Endothelial cell of hepatic sinusoid (primary cell): ENCODE measurements at regions not wholly inside any gene's neighbourhood (a gene's known extent, or its start where the extent isn't known, plus 50 kb on each side); places are given as distances from the start of the nearest gene placed in this dataset.

Source experiments
- in situ Hi-C: cut with HindIII; loops from 2 replicates; pipeline ENCODE4 v1.10.0; 2017; ENCODE audit warnings: low sequenced_read_pairs

- in situ Hi-C loops, result no loop called here
Measured at GRCh38 chr1:80075351-80075750, 1068.8 kb upstream of the ADGRL4 start.

DNA sequence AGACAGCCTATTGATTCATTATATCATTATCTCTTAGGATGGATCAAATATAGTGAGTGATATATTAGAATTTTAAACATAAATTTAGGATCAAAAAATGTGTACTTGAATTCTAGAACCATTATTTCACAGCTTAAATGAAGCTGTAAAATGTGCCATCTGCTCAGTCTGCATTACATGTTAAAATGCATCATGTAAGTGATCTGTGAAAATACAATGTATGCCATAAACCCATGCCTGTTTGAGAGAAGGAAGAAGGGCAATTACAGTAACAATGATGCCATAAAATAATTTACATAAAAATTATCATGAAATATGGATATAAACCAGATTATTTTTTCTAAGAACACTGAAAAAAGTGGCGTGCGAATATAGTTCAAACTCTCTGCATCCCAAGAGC, 1066.0 kb upstream of the ADGRL4 start:
- in situ Hi-C loops, result no loop called here

DNA sequence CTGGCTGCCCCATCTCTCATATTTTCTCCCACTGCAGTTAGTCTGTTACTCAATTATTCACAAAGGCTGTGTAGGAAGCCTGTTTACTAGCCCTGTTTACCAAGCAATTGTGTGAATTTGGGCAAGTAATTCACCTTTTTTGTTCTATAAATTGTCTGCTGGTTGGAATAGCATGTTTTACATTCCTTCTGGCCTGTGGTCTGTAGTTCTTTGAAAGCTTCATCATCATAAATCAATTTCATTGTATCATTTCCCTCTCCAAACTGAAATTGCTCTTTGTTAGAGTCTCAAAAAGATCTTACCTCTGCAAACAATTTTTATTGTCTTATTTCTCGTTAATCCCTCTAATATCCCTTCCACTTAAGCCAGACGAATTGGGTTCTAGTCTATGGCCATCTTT, 1059.5 kb upstream of the ADGRL4 start:
- in situ Hi-C loops, result no loop called here

DNA sequence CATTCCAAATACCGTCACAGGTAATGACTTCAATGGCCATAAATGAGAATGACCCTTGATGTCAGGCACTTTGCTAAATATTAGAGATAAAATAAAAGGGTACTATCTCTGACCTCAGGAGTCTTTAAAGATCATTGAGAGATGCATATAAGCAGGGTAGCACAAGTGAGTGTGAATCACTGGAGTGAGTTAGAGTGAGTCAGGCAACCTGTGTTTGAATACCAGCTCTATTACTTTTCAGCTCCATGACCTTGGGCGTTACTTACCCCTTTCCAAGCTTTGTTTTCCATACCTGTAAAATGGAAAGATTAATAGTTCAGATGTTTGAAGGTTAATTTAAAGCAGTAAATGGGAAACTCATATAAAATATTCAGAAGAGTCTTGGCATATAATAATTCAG, 1058.0 kb upstream of the ADGRL4 start:
- in situ Hi-C loops, result no loop called here

- in situ Hi-C loops, result no loop called here
Measured at GRCh38 chr1:80059940-80060339, 1053.4 kb upstream of the ADGRL4 start.

DNA sequence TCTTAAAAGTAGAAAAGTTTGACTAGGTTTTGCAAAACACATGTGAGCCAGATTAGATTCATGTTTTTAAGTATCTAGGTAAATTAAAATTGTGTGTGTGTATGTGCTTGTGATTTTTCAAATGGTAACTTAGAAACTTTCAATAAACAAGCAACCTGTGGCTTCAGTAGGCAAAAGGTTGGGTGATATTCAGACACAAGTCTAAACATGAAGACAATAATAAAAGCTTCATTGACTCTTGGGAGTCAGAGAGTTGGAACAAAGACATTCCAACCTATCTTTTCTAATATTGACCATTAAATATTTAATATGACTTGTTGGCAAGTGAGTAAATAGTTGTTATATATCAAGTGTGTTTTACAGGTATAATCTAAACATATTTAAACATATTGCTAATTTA, 1049.6 kb upstream of the ADGRL4 start:
- in situ Hi-C loops, result no loop called here

DNA sequence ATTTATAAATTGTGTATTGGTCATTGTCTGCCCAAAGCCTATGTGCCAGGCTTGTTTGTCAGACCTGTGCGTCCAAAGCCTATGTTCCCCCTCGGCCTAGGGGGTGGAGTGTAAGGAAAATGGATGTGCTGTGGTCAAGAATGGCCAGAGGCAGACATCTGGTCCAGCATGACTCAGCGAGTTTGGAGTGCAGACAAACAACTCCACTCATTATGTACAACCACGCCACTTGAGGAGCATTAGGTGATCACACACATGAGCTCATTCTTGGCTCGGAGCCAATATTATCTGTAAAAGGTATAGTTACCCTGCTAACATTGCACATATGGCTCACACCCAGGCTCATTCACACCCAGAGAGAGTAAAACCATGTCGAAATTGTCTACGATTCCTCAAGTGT, 1047.6 kb upstream of the ADGRL4 start:
- in situ Hi-C loops, result no loop called here

DNA sequence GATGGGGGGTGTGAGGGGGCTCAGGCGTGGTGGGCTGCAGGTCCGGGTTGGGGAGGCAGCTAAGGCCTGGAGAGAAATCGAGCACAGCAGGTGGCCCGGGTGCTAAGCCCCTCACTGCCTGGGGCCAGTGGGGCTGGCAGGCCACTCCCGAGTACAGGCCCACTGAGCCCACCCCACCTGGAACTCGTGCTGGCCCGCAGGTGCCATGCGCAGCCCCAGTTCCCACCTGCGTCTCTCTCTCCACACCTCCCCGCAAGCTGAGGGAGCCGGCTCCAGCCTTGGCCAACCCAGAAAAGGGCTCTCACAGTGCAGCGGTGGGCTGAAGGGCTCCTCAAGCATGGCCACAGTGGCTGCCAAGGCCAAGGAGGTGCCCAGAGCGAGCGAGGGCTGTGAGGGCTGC, 1047.1 kb upstream of the ADGRL4 start:
- in situ Hi-C loops, result no loop called here

DNA sequence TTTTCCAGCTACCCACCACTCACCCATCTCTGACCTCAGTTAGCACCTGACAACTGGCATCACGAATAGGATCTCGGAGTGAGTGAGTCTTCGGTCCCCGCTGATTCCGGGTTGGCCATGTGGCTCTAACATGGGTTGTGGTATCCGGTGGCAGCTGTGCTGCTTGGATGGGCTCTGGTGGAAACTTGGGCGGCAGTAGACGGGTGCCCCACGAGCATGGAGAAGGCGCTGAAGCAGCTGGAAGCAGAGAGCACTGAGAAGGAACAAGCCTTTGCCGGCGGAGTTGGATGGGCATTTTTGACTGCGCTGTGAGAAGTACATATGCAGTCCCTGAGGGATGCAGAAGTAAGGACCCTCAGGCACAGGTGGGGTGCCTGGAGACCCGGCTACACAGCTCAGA, 1044.0 kb upstream of the ADGRL4 start:
- in situ Hi-C loops, result no loop called here

DNA sequence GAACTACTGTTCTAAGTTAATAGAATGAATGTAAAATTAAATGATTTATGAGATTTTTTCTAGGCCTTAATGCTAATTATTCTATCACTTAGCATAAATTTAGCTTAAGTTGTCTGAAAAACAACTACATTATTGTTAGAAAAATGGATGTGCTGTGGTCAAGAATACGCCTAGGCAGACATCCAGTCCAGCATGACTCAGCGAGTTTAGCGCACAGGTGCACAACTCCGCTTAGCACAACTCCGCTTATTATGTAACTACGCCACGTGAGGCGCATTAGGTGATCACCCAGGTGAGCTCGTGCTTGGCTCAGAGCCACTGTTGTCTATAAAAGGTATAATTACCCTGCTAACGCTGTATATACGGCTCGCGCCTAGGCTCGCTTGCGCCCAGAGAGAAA, 1043.6 kb upstream of the ADGRL4 start:
- in situ Hi-C loops, result no loop called here

GRCh38 chr1:80048716-80049115, 1042.2 kb upstream of the ADGRL4 start:
- in situ Hi-C loops, result no loop called here

DNA sequence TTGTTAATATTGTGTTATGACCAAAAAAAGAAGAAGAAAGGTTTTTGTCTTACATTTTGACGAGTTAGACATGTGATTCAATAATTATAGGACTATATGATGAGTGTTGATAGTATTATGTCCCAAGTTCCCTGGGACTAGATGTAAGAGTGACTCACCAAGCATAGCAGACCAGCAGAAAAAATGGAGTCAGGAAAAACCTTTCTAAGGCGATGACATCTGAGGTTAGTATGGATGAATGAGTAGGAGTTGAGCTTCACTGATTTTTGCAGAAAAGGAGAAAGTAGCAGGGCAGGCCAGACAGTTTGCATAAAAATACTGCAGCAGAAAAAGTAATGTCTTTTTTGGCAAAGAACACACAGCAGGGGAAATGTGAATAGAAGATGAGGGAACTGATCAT, 1041.3 kb upstream of the ADGRL4 start:
- in situ Hi-C loops, result no loop called here

- in situ Hi-C loops, result no loop called here
Measured at GRCh38 chr1:80044662-80045061, 1038.1 kb upstream of the ADGRL4 start.

DNA sequence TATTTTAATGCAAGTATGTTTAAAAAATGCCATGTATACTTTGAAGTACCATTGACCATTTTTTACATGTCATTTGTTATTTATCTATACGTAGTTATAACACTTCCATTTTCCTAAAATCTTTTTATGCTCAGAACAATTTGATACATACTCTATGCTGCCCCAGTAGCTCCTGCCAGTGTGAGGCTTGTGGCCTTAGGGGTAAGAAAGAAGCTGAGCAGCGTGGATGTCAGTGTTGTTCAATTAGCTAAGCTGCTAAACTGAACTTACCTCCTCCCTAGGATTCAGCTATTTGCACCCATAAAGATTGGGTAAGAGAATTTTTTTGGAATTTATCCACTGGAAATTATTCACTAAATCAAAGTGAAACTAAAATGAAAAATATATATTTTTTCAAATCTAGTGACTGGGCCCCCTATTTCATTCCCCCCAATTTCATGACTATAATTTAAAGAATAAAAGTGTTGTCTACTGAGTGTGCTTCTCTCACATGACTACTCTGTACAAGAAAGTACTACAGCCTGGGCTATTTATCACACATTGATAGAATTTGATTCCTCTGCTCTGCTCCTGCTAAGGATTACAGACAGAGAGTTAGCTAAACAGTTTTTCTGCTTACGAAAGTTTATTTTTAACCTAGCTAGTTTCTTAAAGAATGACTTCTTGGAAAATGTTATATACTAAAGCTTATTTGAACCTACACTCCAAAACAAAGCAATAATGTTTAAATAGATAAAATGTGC, 1030.3 kb upstream of the ADGRL4 start:
- in situ Hi-C loops, result no loop called here

DNA sequence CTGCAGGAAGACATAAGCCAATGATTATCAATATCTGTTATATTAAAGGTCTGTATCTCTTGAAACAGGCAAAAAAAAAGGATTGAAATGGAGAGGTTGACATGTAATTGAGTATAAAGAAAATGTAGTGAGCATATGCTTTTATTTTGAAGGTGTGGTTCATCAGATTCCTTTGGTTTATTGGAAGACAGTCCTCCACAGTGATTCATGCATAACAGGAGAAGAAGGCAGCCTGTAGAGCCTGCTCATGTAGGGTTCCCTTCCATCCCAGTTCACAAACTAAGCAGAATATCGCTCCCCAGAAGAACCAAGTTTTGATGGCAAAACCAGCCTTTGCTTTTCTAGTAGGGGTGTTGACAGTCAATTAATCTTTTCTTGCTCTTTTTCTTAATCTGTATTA, 1016.8 kb upstream of the ADGRL4 start:
- in situ Hi-C loops, result no loop called here

- in situ Hi-C loops, result no loop called here
Measured at GRCh38 chr1:80021891-80022290, 1015.4 kb upstream of the ADGRL4 start.

- in situ Hi-C loops, result no loop called here
Measured at GRCh38 chr1:80018348-80018747, 1011.8 kb upstream of the ADGRL4 start.

GRCh38 chr1:80008934-80009333, 1002.4 kb upstream of the ADGRL4 start:
- in situ Hi-C loops, result no loop called here

GRCh38 chr1:80003250-80003649, 996.7 kb upstream of the ADGRL4 start:
- in situ Hi-C loops, result no loop called here

DNA sequence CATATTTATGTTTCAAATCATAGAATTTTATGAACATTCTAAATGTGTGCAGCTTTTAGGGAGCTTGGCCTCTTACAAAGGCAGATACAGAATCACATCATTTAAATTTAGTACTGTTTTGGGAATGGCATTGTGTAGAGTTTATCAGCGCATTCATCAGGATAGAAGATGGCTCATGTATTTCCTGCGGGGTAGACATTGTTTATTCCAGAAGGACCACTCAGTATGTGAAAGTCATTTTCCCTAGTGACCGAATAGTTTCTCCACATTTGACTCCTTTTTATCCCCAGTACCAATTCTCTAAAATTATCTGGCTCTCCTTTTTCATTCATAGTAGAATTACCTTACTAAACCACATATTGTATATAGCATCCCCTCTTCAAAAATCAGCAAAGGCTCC, 981.9 kb upstream of the ADGRL4 start:
- in situ Hi-C loops, result no loop called here

DNA sequence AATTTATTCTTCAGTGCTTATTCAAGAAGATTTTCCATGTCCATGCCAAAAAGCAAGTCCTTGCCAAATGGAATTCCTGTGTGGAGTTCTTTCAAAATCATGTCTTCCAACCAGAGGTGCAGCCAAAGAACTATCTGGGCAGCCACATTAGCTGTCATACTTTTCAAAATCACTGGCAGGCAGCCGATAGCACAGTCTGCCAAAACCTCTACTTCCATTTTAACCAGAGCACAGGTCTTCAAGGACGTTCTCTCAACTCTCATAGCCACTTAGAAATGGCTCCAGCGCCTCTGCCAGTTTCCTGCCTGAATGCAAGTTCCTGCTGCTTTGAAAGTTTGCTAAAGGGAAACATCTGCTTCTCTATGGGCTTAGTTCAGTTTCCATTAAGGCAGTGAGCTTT, 975.7 kb upstream of the ADGRL4 start:
- in situ Hi-C loops, result no loop called here

GRCh38 chr1:79981481-79981880, 975.0 kb upstream of the ADGRL4 start:
- in situ Hi-C loops, result no loop called here

DNA sequence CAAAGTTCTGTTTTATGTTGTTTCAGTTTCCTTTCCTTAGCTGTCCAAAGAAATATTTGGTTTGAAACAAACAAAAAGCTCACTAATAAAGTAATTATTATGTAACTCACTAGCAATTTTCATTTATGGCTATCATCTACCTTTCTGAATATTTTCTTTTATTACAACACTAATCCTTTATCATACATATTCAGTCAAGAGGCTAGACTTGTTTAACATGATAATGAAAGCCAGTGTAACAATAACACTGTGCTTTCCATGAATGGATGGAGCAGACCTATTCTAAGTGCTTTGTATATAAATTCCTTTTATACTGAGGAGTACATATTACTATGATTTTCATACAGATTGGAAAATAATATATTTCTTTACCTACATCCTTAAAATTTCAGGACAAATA, 972.8 kb upstream of the ADGRL4 start:
- in situ Hi-C loops, result no loop called here
